ENCODE measurements at regions not wholly inside any gene's neighbourhood (a gene's known extent, or its start where the extent isn't known, plus 50 kb on each side); places are given as distances from the start of the nearest gene placed in this dataset.

DNA sequence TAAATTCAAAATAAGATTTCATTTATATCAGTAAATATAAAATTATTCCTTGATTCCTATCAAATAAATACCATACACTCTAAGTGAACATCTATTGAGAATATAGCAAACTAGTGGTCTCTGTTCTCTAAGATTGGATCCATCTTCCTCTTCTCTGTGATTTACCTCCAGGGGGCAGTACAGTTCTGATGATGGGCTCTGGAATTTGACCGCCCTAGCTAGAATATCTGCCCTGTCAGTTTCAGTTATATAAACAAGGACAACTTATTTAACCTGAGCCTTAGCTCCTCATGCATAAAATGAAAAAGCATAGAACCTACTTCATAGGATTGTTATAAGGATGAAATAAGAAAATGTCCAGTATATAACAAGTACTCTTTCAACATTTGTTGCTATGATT lies 171.1 kb upstream of the CCDC54 start:
- DNase-seq (ENCODE audit: low read depth), result no peak

DNA sequence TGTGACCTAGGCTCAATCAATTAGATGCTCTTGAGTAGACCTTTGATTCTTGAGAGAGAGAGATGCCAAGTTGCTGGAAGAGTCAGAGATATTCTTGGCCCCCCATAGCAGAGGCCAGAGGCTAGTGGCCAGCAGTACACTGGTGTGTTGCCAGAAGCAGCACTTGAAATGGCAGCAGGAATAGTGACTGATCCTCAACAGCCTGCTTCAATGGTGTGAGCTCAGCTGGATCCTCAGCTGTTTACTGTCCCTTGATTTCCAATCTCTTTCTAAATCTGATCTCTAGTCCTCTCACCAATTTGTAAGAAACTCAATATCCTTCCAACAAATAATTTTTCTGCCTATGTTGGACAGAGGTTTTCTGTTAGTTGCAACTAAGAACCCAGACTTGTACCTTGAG lies 170.3 kb upstream of the CCDC54 start:
- H3K4me3 ChIP-seq (ENCODE audit: low read depth, low read length), result no peak overlapping the region
- no peak for TF ChIP-seq CTCF (IDR thresholded peaks at IDR 0.05; ENCODE audit: control insufficient read depth, extremely low read depth, insufficient read depth)
- DNase-seq (ENCODE audit: low read depth), result no peak

More for the DNA sequence above, 171.1 kb upstream of the CCDC54 start:
- no peak overlapping the region for H3K4me3 ChIP-seq (ENCODE audit: low read depth, low read length)
- TF ChIP-seq CTCF (IDR thresholded peaks at IDR 0.05; ENCODE audit: control insufficient read depth, extremely low read depth, insufficient read depth), result peak; percentile 29

DNA sequence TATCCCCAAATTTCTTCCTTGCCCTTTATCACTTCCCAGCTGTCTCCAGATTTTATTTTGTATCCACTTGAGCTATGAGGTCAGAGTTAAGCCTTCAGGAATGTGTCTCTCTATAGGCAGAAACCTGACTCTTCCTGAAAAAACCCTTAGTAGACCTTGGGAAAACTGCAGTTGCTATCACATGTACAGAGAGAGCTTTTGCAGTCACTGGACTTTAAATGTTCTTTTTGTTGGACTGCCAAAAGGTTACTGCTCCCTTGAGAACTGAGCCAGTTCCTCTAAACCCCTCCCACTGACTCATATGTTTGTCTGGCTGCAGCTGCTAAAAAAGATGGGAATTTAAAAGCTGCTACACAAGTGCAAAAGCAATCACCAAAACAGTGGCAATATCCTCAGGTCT lies 169.1 kb upstream of the CCDC54 start:
- peak; percentile 83 for DNase-seq (ENCODE audit: low read depth)
- TF ChIP-seq CTCF (IDR thresholded peaks at IDR 0.05; ENCODE audit: control insufficient read depth, extremely low read depth, insufficient read depth), result no peak

DNA sequence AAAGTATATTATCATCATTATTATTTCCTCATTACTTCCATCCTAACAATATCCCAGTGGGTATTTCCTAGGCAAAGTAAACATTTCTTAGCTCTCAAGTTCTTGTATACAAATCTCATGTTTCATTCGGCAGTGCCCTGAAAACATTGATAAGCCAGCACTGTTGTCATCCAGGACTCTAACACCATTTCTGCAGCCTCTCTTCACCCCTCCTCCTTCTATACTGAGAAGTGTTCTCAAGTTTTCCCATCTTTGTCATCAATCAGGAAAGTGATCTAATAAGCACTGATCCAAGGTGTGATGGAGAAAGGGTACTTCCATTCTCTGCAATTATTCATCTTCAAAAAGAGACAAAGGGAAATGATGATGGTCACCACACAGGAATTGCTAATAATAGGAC lies 168.4 kb upstream of the CCDC54 start:
- no peak overlapping the region for H3K4me3 ChIP-seq (ENCODE audit: low read depth, low read length)
- no peak for DNase-seq (ENCODE audit: low read depth)
- no peak for TF ChIP-seq CTCF (IDR thresholded peaks at IDR 0.05; ENCODE audit: control insufficient read depth, extremely low read depth, insufficient read depth)

More for the DNA sequence above, 169.1 kb upstream of the CCDC54 start:
- H3K4me3 ChIP-seq (ENCODE audit: low read depth, low read length), result no peak overlapping the region

- H3K4me3 ChIP-seq (ENCODE audit: low read depth, low read length), result no peak overlapping the region
- no peak for TF ChIP-seq CTCF (IDR thresholded peaks at IDR 0.05; ENCODE audit: control insufficient read depth, extremely low read depth, insufficient read depth)
- no peak for DNase-seq (ENCODE audit: low read depth)
These were observed 167.8 kb upstream of the CCDC54 start for GRCh38 chr3:107209302-107209990.

DNA sequence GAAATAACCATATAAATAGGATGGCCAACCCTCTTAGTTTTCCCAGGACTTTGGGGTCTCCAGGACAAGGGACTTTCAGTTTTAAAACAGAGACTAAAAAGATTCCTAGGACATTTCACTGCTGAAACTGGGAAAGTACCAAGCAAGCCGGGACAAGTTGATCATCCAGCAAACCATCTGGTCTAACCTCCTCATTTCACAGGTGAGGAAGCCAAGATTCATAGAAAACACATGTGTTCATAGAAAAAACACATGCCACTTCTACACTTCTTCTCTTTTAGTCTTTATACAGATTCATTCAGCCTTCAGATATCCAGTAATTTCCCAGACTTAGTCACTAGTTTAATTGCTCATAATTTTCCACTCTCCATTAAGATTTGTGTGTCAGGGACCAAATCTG lies 165.6 kb upstream of the CCDC54 start:
- H3K4me3 ChIP-seq (ENCODE audit: low read depth, low read length), result no peak overlapping the region
- no peak for DNase-seq (ENCODE audit: low read depth)
- TF ChIP-seq CTCF (IDR thresholded peaks at IDR 0.05; ENCODE audit: control insufficient read depth, extremely low read depth, insufficient read depth), result no peak

DNA sequence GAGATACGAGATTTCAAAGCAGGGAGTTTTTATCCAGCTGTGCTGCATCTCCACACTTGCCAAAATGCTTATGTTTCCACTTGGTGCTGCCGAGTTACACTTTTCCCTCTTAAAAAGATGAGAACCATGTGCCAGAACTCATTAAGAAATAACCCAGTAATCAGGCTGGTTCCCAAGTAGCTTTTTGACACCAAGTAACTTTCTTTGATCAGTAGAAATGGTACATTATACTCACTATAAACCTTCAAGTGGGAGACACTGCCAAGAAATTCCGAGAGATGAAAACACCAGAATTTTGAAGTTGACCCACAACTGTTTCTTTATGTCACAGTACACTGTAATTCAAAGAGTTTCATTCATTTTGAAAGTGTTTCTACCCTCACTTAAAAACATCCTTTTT lies 164.6 kb upstream of the CCDC54 start:
- no peak for DNase-seq (ENCODE audit: low read depth)
- H3K4me3 ChIP-seq (ENCODE audit: low read depth, low read length), result no peak overlapping the region
- no peak for TF ChIP-seq CTCF (IDR thresholded peaks at IDR 0.05; ENCODE audit: control insufficient read depth, extremely low read depth, insufficient read depth)

Data from LNCaP clone FGC (cell line).